ENCODE measurements at regions not wholly inside any gene's neighbourhood (a gene's known extent, or its start where the extent isn't known, plus 50 kb on each side); places are given as distances from the start of the nearest gene placed in this dataset.

DNA sequence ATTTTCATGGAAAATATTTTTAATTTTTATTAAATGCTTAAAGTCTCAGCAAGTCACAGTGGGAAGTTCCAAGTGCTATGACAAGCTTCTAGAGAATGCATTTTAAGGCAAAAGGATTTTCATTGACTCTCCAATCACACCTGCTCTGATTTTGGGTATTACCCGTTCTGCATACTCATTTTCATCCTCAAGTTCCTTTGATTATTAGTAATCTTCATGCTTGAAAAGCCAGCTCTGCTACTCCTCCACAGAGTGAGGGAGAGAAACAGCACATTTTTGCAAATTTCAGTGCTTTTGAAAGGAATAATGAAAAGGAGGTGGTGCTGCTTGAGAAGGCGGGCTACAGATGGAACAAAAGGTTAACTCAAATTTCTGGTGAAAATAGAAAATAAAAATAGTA, 450.7 kb downstream of the NSUN3 start:
- no peak for DNase-seq

DNA sequence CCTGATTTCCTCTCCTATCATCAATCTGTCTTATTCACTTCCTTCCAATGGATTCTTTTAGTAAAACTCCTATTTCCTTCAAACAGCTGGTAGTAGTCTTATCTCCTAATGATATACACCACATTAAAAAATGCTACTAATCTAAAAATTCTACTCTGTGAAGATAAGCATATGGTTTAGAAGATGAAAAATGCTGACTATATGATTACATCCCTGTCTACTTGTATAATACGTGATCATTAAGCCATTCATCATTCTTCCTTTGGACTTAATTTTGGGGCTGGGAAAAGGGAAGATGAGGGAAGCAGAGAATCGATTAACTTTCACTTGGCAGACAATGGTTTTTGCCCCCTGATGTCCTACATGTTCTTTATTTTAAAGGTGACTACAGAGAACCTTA, 453.1 kb downstream of the NSUN3 start:
- no peak for DNase-seq

DNA sequence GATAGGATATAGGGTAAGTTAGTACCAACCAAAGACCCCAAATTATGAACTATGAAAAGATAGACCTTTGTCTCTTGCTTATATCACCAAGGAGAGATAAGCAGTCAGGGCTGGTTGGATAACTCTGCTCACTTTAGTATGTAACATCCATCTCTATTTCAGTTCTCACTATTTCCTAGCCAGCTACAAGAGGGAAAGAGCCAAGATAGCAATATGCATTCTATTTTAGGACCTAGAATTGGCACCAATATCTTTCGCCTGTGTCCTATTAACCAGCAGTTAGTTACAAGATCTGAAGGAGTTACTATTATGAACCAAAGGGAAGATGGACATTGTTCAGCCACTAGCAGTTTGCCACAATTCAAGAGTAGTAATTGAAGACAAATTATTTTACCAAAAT, 457.5 kb downstream of the NSUN3 start:
- DNase-seq: peak in 1 of 2 experiments; percentile 37

DNA sequence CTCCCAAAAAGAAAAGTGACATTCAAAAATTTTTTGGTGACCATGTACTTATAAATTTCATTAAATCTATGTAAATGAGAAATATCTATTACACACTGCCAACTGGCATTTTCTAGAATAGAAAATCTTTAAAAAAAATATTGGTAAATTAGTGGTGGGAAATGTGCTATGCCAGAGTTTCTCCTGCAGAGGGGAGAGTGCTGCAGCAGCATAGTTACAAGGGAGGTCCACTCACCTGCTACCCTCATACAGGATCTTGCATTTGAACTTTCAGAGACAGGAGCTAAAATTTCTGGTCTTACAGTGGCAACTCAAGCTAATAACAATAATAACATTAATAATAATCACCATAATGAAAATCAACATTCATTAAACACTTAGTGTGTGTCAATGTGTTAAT, 459.6 kb downstream of the NSUN3 start:
- DNase-seq: no peak

DNA sequence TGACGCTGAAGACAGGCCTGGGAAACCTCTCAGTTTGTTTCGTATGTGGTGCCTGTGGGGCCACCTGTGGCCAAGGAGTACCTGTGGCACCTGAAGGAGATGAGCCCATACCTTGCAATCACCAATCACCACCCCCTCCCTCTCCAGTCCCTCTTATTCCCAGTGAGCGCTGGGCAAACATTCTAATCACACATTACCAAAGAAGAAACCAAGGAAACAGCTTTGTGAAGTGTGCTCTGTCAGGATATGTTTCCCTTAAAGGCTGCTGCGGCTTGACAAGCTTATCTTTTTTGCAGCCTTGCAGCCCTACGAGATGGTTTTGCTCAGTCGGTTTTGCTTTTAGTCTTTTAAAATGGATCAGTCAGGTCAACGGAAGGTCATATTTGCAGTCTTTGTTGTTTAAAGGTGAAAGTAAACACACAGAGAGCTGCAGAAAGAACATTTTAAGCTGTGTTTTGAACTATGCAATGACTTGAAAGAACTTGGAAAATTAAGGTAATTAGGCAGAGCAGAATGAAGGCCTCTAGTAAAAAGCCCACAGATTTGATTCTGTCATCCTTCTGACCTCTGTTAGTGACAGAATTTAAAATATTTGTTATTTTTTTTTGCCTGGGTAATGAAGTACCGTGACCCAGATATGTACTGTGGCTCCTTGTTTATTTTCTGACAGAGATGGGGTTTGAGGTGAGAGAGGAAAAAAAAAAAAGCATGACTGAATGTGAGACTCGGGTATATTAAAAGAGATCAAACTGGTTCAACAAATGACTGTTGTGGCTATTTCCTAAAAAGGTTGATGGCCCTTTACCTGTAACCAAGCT, 461.4 kb downstream of the NSUN3 start:
- no peak for DNase-seq

DNA sequence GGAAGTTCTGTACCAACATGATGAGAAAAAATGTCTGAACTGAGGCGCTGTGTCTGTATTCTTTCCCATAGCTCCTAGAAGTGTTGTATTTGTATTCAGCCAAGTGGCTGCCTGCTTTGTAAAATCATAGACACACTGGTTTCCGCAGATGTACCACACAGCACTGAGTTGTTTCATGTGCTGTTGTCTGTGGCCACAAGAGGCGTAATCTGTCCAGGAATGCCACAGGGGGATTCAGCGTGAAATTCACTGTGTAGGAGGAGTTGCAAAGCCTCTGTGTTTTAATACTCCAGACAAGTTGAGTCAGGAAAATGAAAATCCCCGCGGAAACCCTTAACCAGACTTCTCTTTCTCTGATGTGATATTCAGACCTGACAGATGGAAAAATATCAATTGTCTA, 462.2 kb downstream of the NSUN3 start:
- no peak for DNase-seq

DNA sequence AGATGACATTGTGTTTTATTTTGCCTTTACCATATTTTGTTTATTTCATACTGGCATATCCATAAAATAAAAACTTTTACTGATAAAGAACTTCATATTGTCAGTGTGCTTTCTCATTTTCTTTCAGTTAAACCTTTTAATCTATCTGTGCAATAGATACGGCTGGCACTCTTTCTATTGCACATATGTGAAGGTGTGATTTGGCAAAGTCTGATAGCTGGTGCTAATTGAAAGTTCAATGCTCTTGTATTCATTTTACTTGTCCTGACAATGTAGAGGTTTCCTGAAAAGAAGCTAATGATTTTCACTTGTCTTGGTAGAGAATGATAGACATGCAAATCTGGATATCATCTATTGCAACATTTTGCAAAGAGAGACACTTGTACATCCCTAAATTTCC, 467.0 kb downstream of the NSUN3 start:
- DNase-seq: no peak

DNA sequence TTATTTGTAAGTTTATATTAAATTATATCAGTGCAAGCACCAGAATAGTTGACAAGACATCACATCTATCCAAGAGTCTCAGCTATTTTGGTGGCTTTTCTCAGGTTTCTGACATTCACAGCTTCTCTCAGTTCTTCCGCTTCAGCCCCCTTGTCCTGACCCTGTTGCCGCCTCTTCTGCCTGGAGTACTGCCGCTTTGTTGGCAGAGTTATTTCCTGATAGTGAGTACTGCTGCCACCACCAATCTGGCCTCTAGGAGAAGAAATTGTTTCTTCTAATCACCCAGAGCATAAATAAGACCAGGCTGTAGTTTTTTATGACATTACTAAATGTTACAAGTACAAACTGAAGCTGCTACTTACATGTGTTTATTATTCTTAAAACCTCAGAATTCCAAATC, 470.1 kb downstream of the NSUN3 start:
- DNase-seq: no peak

DNA sequence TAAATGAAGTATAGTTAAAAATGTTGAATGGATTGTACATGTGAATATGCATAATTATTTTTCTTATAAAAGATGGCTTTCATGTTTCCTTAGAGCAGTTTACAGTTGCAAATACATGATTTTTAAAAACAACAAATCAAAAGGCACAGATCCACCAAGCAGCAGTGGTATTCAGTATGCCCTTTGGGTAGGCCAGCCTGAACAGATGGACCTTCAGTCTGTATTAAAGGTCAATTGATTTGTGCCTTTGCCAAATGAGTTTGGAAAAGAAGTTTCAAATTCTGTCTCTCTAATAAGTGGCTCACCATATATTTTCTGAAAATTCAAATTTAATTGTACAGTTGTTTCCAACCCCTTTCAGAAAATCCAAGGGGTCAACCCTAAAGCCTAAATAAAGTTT, 477.1 kb downstream of the NSUN3 start:
- DNase-seq: no peak

DNA sequence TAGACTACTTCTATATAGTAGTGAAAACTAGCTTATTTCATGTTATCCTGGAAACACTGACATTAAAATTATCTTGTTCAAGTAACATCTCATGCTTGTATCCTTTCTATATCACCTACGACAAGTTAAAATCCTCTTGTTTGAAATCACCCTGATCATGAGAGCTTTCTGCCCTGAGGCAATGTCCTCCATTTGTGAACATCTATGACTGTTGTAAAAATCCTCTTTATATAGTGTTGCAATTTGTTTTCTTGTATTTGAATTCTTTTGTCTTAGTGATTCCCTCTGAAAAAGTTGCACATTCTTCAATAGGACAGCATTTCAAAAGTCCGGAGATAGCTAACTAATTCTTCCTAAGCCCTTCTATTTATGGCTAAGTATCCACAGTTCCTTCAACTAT, 480.3 kb downstream of the NSUN3 start:
- no peak for DNase-seq

DNA sequence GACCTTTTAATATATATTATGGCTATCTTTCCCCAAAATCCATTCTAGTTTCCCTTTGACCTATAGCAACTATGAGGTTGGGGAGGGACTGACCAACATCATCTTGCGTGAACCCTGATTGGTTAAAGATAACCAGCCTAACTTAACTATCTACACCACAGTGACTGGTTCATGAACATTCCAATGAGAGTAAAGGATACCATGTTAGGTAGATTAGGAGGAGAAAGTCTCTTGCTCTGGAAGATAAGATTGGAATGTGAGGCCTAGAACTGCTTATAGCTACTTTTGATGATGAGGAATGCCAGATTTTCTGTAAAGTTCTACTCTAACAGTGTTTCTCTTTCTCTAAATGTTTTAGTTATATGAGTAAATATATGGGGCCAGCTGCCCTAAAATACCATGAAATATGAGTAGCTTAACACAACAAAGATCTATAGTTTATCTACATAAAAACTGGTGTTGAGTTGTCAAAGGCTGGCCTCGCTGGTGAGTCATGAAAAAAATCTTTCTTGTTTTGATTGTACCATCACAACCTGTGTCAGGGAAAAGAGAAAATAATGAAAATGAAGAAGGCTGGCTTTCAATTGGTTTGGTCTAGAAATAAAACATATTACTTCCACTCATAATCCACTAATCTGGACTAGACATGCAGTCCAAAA, 481.4 kb downstream of the NSUN3 start:
- DNase-seq: no peak

DNA sequence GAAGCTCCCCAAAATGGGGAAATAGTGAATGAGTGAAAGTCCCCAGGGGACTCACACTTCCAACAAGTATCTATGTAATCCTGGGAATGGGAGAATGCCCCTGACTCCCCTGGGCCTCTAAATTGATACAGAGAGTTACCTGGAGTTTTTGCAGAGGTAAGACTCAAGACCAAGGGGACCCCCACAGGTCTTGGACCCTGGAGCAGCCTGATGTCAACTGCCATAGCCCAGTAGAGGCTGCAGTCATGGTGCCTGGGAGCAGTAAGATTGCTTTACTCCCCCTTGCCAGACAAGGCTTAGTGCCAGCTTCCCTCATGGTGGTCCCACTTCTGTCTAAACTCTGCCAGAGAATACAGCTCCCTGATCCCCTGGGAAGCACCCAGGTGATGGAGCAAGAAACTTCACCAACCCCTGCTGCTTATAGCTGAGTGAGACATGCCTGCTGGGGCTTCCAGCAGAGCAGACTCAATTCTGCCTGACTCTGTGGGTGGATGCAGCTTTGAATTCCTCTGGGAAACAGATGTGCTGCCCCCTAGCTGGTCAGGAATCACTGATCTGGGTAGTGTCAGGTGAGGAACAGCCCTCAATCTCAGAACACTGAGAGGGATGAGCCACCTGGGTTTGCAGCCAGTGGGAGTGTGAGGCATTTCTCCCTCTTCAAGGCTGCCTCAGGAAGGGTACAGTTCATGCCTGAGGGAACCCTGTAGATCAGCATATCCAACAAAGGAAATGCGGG, 485.9 kb downstream of the NSUN3 start:
- no peak for DNase-seq

DNA sequence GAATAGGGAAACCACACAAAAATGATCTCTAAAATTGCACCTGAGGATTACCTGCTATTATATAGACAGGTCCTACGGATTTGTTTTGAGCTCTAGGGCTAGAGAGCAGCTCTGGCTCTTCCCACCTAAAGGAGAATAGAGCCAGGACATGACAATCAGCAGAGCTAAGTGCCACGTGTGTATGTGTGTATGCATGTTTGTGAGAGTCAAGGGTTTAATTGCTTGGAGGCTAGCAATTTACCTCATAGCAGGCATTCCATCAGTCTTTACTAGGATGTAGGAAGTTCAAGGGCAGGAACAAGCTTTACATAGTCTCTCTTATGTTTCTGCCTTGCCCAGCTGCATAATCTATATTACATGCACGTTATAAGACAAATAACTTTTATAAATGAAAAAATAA, 498.2 kb downstream of the NSUN3 start:
- no peak for DNase-seq

DNA sequence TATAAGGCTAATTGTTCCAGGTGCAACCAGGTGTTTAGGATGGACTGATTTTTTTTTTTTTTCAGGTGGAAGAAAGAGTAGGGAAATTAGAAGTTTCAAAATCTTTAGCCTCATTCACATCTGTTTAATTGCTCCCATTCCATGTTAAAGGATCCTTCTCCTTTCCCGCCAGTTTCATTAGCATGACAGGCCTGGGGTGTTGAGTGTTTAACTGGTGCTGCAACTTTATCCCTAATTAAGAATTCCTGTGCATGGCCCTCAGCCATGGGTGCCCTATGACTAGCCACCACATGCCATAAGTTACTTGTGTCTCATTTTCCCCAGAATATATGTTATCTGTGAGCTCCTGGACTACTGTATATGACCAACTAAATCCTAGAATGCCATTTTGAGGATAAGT, 501.4 kb downstream of the NSUN3 start:
- DNase-seq: no peak

DNA sequence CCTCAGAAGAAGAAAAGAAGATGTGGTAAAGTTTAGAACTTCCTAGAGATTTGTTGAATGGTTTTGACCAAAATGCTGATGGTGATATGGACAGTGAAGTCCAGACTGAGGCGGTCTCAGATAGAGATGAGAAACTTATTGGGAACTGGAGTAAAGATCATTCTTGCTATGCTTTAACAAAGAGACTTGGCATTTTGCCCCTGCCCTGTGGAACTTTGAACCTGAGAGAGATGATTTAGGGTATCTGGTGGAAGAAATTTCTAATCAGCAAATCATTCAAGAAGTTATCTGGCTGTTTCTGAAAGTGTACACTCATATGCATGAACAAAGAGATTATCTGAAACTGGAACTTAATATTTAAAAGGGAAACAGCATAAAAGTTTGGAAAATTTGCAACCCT, 505.2 kb downstream of the NSUN3 start:
- DNase-seq: no peak

DNA sequence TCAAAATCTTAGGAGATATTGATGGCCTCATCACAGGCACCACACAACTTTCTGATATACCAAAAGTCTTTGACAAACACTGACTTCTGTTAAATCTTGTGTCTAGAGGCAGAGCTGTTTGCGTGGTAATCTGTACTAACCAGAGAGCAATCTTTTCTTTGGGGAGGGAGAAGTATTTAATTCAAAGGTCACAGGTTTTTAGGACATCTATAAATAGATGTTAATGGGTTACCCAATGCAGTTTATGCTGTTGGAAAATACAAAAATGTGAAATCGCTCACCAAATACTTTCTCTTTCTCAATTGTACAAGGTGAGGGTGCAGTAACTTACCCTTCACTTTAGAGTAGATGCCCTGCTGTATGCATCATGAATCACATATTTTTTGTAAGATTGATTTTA, 510.5 kb downstream of the NSUN3 start:
- DNase-seq: no peak

DNA sequence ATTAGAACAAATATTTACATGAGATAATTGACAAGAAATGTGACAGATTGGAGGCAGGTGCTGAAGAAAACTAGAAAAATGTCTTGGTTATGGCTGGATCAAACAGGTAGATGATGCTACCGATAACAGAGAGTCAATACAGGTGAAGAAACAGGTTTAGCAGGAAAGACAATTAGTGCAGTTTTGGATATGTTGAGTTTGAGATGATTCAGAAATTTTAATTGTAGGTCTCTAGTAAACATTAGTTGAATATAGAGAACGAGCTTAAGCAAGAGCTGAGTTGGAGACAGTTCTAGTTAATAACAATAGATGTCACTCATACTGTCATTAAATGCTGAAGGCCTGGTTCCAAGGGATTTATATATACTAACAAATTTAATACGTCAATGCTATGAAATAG, 524.4 kb downstream of the NSUN3 start:
- no peak for DNase-seq

DNA sequence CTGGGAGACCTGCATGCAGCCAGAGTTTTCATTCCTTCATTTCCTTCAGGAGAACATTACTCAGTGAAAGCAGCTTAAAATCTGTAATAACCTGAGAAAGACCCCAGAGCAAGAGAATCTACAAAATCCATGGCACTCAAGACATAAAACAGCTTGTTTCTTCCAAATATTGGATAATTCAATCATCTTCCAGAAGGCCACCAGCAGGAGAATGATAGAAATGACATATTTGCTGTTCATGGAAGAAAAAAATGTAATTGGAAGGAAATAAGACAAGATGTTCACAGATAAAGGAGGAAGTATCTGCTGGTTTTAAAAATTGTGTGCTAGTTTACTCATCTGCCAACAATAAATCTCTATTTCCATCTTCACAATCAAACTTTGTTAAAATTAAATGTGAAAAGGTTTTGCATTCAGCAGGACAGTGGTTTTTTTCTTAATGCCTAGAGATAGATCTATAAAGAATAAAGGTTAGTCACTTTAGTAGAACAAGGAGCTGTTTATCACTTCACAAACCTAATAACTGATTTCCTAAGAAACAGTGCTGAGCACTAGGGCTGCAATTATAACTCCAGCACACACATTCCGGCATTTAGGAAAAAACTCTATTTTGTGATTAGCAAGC, 530.8 kb downstream of the NSUN3 start:
- peak in 1 of 2 experiments; percentile 66 for DNase-seq

DNA sequence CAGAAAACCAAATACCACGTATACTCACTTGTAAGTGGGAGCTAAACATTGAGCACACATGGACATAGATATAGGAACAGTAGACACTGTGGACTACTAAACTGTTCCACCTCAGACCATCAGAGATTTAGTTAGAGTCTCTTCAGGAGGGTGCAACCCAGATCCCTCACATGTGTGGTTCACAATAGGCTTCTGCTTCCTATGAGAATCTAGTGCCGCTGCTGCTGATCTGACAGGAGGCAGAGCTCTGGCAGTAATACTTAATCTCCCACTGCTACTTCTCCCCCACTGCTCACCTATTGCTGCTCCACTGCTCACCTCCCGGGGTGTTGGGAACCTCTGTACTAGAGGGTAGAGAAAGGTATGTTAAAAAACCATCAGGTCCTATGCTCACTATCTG, 533.3 kb downstream of the NSUN3 start:
- peak in 1 of 2 experiments; percentile 24 for DNase-seq

DNA sequence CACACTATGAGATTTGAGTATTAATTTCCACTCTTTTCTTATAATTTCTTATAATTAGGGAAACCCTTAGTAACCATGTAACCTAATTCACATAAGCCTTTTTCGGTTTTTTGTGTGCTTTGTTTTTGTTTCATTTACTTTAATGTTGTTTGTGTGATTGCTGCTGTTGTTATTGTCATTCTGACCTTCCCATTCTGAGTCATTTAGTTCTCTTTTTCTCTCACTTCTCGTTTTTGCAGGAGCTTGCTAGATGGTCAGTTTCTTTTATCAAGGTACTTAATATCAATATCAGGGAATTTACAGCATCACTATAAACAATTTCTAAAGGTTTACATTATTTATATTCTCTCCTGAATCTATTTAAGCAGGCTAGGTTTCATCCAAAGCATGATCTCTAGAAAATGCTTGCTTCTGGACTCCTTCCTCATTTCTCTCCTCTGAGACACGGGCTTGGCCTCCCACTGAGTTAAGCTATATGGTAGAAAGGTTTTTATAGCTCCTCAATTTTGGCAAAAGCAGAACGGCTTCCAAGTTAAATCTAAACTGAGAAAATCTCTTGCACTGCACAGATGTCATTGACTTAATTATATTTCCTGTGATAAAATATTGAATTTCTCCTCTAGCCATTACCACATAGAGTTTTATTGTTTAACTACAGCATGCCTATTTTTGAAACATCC, 534.2 kb downstream of the NSUN3 start:
- no peak for DNase-seq

DNA sequence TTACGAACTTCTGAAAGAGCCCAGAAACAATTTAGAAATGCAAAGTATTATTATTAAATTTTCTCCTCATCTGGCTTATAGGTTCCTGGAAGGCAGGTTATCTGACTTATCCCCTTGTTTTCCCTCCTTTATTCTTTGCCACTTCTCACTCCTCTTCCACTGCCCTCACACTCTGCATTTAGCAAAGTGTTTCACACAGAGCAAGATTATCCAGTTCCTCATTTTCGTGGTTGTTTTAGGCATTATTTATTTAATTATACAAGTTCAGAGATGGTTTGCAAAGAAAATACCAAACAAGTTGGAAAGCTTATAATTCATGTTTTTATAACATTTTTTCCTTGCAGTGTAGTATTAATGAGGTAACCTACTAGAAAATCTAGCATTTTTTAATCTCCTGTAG, 544.9 kb downstream of the NSUN3 start:
- no peak for DNase-seq

DNA sequence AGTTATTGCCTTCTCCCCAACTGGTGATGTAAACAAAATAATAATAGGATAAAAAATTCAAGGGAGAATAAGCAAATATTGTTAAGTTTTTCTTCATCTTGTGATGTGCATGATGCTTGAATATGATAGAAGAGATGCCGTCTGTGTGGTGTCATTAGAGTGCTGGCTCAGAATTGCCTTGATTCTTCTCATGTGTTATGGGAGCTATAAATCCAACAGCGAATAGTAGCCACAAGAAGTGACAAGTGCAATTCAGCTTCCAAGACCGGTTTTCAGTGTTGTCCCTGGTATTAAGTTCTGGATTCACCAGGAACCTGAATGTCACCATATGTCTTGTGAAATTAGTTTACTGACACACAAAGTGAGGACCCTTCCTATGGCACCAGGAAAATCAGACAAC, 547.0 kb downstream of the NSUN3 start:
- no peak for DNase-seq

DNA sequence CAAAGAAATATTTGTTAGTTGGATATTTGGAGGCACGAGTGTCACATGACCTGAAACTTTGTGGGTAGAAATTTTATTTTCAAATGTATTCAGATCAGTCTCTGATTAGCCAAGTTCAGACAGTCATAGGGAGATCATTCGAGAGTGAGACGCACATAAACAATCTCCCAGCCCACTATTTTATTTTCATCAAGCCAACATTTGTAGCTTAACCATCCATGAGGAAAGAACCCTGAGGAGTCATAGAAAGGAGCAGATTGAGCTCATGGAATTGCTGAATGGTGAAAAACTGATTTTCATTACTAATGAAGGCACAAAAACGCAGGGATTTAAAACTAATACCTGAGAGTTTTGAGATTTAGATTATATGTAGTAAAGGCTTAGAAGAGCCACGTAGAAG, 548.7 kb downstream of the NSUN3 start:
- no peak for DNase-seq
